ENCODE measurements at regions not wholly inside any gene's neighbourhood (a gene's known extent, or its start where the extent isn't known, plus 50 kb on each side); places are given as distances from the start of the nearest gene placed in this dataset.

DNA sequence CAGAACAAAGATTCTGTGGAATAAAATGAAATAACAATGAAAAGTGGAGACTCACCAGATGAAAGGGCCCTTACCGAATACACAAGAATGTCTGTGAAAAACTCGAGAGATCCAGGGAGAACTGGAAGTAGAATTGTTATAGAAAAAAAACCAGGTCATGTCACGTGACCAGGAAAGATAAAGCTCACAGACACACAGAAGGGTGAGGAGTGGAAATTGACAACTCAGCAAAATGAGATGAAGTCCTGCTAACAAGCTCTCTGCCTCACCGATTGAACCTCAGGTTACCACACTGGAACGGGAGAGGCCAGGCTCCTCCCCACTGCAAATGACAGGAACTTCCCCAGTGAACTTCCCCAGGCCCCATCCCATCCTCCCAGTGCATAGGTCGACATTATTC lies 1618.0 kb upstream of the PCDH10 start:
- TF ChIP-seq, protein P1, sequence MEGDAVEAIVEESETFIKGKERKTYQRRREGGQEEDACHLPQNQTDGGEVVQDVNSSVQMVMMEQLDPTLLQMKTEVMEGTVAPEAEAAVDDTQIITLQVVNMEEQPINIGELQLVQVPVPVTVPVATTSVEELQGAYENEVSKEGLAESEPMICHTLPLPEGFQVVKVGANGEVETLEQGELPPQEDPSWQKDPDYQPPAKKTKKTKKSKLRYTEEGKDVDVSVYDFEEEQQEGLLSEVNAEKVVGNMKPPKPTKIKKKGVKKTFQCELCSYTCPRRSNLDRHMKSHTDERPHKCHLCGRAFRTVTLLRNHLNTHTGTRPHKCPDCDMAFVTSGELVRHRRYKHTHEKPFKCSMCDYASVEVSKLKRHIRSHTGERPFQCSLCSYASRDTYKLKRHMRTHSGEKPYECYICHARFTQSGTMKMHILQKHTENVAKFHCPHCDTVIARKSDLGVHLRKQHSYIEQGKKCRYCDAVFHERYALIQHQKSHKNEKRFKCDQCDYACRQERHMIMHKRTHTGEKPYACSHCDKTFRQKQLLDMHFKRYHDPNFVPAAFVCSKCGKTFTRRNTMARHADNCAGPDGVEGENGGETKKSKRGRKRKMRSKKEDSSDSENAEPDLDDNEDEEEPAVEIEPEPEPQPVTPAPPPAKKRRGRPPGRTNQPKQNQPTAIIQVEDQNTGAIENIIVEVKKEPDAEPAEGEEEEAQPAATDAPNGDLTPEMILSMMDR (IDR thresholded peaks at IDR 0.05; ENCODE audit: extremely low read depth, missing control alignments), result no peak
- DNase-seq (ENCODE audit: low spot score), result no peak

DNA sequence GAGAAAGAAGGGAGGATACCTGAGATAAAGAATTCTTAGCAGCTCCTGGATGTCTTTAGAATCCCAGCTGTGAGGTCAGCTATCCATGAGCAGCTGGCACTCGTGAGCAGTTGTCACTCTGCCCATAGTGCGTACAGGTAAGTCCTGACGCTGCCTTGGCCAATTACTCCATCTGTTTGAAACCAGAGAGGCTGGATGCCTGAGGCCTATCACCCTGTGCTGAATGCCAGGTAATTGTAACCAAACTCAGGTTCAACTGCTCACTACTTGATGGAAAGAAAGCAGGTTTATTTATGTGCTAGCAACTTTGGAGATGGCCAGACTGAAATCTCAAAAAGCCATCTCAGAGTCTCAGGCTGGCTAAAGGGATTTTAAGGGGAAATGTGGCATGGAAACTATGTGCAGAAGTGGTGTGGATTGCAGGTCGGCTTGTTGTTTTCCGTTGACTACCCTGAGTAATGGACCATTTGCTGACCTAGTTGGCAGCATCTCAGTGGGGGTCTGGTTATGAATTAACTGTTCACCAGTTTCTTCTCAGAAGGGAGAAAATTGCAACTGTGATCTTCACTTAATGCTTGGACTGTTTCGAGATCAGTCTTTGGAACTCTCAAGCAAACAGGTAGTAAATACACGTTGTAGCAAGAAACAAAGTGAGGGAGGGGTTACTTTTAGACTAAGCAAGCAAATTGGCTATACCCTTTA lies 1614.0 kb upstream of the PCDH10 start:
- DNase-seq (ENCODE audit: low spot score), result no peak
- TF ChIP-seq, protein P1 (IDR thresholded peaks at IDR 0.05; ENCODE audit: extremely low read depth, missing control alignments), result no peak

DNA sequence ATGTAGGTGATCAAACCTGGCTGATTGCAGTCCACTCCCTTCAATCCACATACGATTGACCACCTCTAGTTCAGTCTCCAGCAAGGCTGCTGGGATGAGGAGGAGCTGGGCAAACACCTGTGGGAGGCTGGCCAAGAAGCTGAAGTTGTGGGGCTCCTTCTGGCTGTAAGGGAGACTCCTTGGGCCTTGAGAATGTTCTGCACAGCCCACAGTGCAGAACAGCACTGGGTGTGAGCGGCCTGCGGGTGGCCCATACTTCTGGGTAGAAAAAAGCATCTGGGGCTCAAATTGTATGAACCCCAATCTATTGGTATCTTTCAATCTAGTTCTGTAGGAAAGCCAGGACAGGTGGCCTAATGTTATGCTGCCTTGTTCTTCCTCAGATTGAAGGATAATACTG lies 1608.8 kb upstream of the PCDH10 start:
- TF ChIP-seq, protein P1 (IDR thresholded peaks at IDR 0.05; ENCODE audit: extremely low read depth, missing control alignments), result no peak
- no peak for DNase-seq (ENCODE audit: low spot score)

DNA sequence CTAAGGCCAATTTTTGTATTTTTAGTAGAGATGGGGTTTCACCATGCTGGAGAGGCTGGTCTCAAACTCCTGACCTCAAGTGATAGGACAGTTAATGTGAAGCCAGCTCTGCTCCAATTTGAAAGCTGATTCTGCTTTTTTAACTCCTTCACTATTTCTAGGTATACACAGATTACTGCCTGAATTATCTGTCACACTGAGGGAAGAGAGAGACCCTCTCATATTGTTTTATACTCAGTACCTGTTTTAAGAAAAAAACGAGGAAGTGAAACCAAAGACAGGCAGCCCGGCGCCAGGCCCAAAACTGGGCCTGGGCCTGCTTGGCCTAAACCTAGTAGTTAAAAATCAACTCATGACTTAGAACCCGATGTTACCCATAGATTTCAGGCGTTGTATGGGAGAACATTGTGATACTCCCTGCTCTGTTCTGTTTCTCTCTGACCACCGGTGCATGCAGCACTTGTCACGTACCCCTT lies 1601.5 kb upstream of the PCDH10 start:
- TF ChIP-seq, protein P1 (IDR thresholded peaks at IDR 0.05; ENCODE audit: extremely low read depth, missing control alignments), result no peak
- DNase-seq (ENCODE audit: low spot score), result no peak

DNA sequence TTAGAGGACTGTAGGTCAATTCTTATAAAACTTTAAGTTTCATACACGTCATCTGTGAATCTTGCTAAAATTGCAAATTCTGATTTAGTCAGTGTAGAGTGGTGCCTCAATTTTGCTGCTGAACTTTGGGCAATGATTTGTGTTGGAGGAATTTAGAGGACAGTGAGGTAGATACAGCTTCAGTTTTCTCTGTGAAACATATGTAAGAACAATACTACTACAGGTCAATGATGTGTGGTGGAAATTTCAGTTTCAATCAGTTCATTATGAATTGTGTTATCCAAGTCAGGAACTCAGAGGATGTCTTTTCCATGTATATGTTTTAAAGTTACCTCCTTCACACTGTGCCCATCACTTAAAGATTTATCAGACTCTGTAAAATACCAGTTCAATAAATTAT lies 1597.8 kb upstream of the PCDH10 start:
- TF ChIP-seq, protein P1 (IDR thresholded peaks at IDR 0.05; ENCODE audit: extremely low read depth, missing control alignments), result no peak
- DNase-seq (ENCODE audit: low spot score), result no peak

DNA sequence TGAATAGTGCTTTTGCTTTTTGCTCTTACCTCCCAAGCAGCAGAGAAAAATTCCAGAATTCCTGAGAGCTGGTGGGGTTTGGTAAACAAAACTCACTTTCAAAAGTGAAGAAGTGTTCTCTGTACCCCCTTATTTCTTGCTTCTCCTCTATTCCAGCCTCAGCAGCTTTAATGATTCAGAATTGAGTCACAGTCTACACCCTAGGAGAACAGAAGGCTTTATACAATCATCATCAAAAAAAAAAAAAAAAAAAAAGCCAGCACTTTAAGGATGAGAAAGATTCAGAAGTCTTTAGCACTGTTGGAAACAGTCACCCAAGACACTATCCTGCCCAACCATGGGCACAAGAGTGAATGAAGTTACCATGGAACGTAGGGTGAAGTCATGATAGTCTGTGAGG lies 1583.1 kb upstream of the PCDH10 start:
- TF ChIP-seq, protein P1 (IDR thresholded peaks at IDR 0.05; ENCODE audit: extremely low read depth, missing control alignments), result no peak
- no peak for DNase-seq (ENCODE audit: low spot score)

DNA sequence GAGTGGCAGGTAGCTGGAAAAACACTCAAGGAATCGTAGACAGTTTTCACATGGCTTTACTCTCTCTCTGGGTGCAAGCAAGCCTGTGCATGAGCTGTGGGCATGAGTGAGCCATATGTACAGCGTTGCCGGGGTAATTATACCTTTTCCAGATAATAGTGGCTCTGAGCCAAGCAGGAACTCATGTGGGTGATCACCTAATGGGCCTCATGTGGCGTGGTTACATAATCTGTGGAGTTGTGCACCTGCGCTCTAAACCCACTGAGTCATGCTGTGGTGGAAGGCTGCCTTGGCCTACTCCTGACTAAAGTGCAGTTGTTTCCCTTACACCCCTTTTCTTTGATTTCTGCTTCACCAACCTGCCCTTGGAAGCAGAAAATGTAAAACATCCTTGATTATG lies 1564.5 kb upstream of the PCDH10 start:
- DNase-seq (ENCODE audit: low spot score), result no peak
- TF ChIP-seq, protein P1 (IDR thresholded peaks at IDR 0.05; ENCODE audit: extremely low read depth, missing control alignments), result no peak

Data from GM20000 (cell line).